SU-DHL-6 (cell line): ENCODE measurements at regions not wholly inside any gene's neighbourhood (a gene's known extent, or its start where the extent isn't known, plus 50 kb on each side); places are given as distances from the start of the nearest gene placed in this dataset.

ENCODE experiments used
- H2AFZ ChIP-seq: fragments of 200-600 bp; sonication (generic); 2 replicates; pipeline ENCODE4 v1.6.1; 2014; ENCODE audit warnings: low read depth, mild to moderate bottlenecking, moderate library complexity, mixed read lengths, antibody characterized with exemption, low read length; ENCODE audit not compliant: severe bottlenecking
- H3F3A ChIP-seq: fragments of 200-600 bp; shearing (Covaris generic); 2 replicates; pipeline ENCODE4 v1.6.0; 2016; ENCODE audit warnings: antibody characterized with exemption, mild to moderate bottlenecking; ENCODE audit not compliant: insufficient read depth
- H3K27ac ChIP-seq: fragments of 200-600 bp; sonication (generic); 2 replicates; pipeline ENCODE4 v1.5.1; 2016; ENCODE audit warnings: low read depth, mild to moderate bottlenecking, low read length, moderate library complexity, mixed read lengths
- H3K27me3 ChIP-seq: fragments of 200-600 bp; sonication (generic), shearing (Covaris generic); 2 replicates; pipeline ENCODE4 v1.6.0; 2014; ENCODE audit warnings: mild to moderate bottlenecking, low read length
- H3K36me3 ChIP-seq: fragments of 200-600 bp; sonication (generic); 2 replicates; pipeline ENCODE4 v1.6.1; 2014; ENCODE audit warnings: mild to moderate bottlenecking, low read length, mixed read lengths
- H3K4me2 ChIP-seq: fragments of 300-600, 200-600 bp; shearing (Covaris generic), sonication (generic); 2 replicates; pipeline ENCODE4 v1.6.0; 2014; ENCODE audit warnings: low read length, low read depth, mild to moderate bottlenecking; ENCODE audit not compliant: poor library complexity, severe bottlenecking
- H3K4me3 ChIP-seq: fragments of 200-600 bp; sonication (generic); 2 replicates; pipeline ENCODE4 v1.5.1; 2014; ENCODE audit warnings: antibody characterized with exemption, low read length, mild to moderate bottlenecking, mixed read lengths; ENCODE audit not compliant: insufficient read depth, poor library complexity, severe bottlenecking
- H3K79me2 ChIP-seq: fragments of 200-600 bp; sonication (generic); 2 replicates; pipeline ENCODE4 v1.6.1; 2014; ENCODE audit warnings: mild to moderate bottlenecking, low read length, moderate library complexity; ENCODE audit not compliant: insufficient read depth
- H3K9ac ChIP-seq: fragments of 200-600 bp; sonication (generic); 2 replicates; pipeline ENCODE4 v1.7.0; 2014; ENCODE audit warnings: mild to moderate bottlenecking, low read length
- H3K9me2 ChIP-seq: fragments of 200-600 bp; sonication (generic); replicated peaks from 2 replicates; pipeline ENCODE4 v1.6.1; 2014; ENCODE audit warnings: low read length; ENCODE audit not compliant: insufficient read depth
- H3K9me3 ChIP-seq: fragments of 200-600 bp; sonication (generic); 2 replicates; pipeline ENCODE4 v1.6.1; 2014; ENCODE audit warnings: low read length, mixed read lengths; ENCODE audit not compliant: insufficient read depth
- H4K20me1 ChIP-seq: fragments of 200-600 bp; sonication (generic); 2 replicates; pipeline ENCODE4 v1.6.1; 2014; ENCODE audit warnings: low read depth, mild to moderate bottlenecking, antibody characterized with exemption, low read length, moderate library complexity, mixed read lengths
- EZH2phosphoT487 ChIP-seq: fragments of 200-600 bp; sonication (generic), shearing (Covaris generic); conservative IDR thresholded peaks from 2 replicates; pipeline ENCODE4 v1.6.1; 2018; ENCODE audit warnings: mild to moderate bottlenecking, antibody characterized with exemption, low read length, moderate library complexity, mixed read lengths
- TF ChIP-seq, protein P1 (sequence below): fragments of 200-600 bp; sonication (generic); IDR thresholded peaks from one replicate; pipeline ENCODE4 v1.5.1; 2017; ENCODE audit warnings: antibody characterized with exemption, mild to moderate bottlenecking, low read length, moderate library complexity; ENCODE audit not compliant: insufficient read depth, poor library complexity, severe bottlenecking

DNA sequence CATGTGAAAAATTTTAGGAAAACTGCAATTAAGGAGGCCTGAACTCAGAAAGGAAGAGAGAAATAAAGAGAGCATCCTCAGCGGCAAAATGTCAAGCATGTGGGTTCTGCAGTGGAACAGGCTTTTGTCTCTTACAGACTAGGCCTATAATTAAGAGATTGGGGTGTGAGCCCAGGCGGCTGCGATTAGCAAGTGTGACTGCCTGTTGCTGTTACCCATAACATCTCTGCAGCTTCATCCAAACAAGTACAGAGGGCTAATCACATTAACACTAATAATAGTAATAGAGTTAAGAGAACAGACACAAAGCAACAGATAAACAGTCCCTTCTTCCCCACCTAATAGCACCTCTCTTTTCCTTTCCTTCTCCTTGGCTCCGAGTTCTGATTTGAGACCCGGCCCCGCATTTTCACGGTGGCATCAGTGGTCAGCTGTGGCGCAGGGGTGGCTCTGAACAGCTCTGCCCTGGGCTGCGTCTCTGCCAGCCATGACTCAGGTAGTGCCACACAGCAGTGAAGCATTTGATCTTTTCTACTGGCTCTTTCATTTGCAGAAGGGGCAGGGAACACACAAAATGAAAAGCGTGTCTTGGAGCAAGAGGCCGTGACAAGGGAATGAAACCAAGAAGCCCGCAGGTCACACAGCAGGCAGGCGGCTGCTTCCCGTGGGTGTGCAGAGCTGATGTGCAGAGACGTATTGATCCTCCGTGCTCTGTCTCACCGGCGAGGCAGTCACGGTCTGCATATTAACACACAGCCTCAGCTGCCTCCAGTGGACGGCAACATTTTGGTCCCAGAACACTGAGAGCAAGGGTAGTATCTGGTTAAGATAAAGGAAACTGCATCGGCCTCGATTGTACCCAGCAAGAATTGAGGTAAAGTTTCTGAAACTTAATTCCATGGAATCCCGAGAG lies 103.1 kb downstream of the KLF6 start:
- Histone ChIP-seq H3K9me2 (no peaks in the 10 kb centered on the region), H3K27ac (no peak overlapping the region), H4K20me1 (no peaks in the 10 kb centered on the region), H3K27me3 (no peaks in the 10 kb centered on the region), H3K79me2 (no peaks in the 10 kb centered on the region), H3F3A (no peaks in the 10 kb centered on the region), H3K4me3 (no peak overlapping the region), H2AFZ (no peak overlapping the region), H3K9me3 (no peaks in the 10 kb centered on the region), H3K9ac (no peak overlapping the region), H3K36me3 (no peaks in the 10 kb centered on the region), H3K4me2 (no peak overlapping the region)
- TF ChIP-seq EZH2phosphoT487 = no peak
- TF ChIP-seq, protein P1, sequence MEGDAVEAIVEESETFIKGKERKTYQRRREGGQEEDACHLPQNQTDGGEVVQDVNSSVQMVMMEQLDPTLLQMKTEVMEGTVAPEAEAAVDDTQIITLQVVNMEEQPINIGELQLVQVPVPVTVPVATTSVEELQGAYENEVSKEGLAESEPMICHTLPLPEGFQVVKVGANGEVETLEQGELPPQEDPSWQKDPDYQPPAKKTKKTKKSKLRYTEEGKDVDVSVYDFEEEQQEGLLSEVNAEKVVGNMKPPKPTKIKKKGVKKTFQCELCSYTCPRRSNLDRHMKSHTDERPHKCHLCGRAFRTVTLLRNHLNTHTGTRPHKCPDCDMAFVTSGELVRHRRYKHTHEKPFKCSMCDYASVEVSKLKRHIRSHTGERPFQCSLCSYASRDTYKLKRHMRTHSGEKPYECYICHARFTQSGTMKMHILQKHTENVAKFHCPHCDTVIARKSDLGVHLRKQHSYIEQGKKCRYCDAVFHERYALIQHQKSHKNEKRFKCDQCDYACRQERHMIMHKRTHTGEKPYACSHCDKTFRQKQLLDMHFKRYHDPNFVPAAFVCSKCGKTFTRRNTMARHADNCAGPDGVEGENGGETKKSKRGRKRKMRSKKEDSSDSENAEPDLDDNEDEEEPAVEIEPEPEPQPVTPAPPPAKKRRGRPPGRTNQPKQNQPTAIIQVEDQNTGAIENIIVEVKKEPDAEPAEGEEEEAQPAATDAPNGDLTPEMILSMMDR = no peak

DNA sequence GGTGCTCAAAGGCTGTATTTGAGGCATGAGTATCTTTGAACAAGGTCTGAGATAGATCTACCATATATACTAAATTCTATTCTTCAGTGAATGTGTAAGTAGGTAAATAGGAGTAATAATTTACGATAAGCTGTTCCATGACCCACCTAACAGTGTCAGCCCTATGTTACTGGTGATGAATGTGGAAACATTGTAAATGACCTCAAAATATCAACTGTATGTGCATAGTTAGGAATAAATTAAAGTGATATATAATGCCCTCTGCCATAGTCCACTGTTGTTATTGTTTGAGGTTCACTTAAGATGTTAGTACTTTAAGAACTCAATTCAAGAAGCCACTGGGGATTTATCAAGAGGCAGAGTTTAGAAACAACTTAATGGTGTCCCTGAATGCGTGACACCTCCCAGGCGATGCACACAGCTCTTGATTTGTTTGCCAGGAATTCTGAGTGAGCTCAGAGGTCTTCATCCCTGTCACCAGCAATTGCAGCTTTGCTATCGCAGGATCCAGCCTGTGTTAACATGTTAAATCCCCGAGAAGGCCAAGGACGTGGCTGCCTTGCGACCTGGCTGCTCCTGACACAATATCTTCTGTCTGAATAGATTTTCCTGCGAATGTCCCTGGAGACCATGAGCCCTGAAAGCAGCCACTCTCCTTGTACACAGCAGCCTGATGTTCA lies 104.9 kb downstream of the KLF6 start:
- Histone ChIP-seq H3K27me3 (no peaks in the 10 kb centered on the region), H4K20me1 (no peaks in the 10 kb centered on the region), H3F3A (no peaks in the 10 kb centered on the region), H3K36me3 (no peaks in the 10 kb centered on the region), H3K9me3 (no peaks in the 10 kb centered on the region), H2AFZ (no peak overlapping the region), H3K9ac (no peak overlapping the region), H3K4me3 (no peak overlapping the region), H3K79me2 (no peaks in the 10 kb centered on the region), H3K27ac (no peak overlapping the region), H3K4me2 (no peak overlapping the region), H3K9me2 (no peaks in the 10 kb centered on the region)
- no peak for TF ChIP-seq EZH2phosphoT487
- TF ChIP-seq, protein P1 = no peak

DNA sequence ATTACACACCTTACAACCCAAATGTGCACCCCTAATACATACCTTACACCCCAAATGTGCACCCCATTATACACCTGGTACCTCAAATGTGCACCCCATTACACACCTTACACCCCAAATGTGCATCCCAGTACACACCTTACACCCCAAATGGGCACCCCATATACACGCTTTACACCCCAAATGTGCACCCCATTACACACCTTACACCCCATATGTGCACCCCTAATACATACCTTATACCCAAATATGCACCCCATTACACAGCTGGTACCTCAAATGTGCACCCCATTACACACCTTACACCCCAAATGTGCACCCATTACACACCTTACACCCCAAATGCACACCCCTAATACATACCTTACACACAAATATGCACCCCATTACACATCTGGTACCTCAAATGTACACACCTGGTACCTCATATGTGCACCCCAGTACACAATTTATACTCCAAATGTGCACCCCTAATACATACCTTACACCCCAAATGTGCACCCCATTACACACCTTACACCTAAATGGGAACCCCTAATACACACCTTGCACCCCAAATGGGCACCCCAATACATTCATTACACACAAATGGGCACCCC lies 106.3 kb downstream of the KLF6 start:
- Histone ChIP-seq H3K27me3 (no peaks in the 10 kb centered on the region), H3K4me3 (no peak overlapping the region), H4K20me1 (no peaks in the 10 kb centered on the region), H3K79me2 (no peaks in the 10 kb centered on the region), H3K27ac (no peak overlapping the region), H3K36me3 (no peaks in the 10 kb centered on the region), H3F3A (no peaks in the 10 kb centered on the region), H3K4me2 (no peak overlapping the region), H3K9ac (no peak overlapping the region), H3K9me2 (no peaks in the 10 kb centered on the region), H3K9me3 (no peaks in the 10 kb centered on the region), H2AFZ (no peak overlapping the region)
- TF ChIP-seq, protein P1 = no peak
